ENCODE measurements at regions not wholly inside any gene's neighbourhood (a gene's known extent, or its start where the extent isn't known, plus 50 kb on each side); places are given as distances from the start of the nearest gene placed in this dataset.

- no peak for TF ChIP-seq EZH2 (IDR thresholded peaks at IDR 0.05; ENCODE audit: low read depth)
- no peak for TF ChIP-seq CTCF (conservative IDR thresholded peaks at IDR 0.05)
Measured at GRCh38 chr4:183789657-183790056, 115.5 kb upstream of the STOX2 start.

Measured in PC-9 (cell line).